ENCODE measurements at regions not wholly inside any gene's neighbourhood (a gene's known extent, or its start where the extent isn't known, plus 50 kb on each side); places are given as distances from the start of the nearest gene placed in this dataset.

DNA sequence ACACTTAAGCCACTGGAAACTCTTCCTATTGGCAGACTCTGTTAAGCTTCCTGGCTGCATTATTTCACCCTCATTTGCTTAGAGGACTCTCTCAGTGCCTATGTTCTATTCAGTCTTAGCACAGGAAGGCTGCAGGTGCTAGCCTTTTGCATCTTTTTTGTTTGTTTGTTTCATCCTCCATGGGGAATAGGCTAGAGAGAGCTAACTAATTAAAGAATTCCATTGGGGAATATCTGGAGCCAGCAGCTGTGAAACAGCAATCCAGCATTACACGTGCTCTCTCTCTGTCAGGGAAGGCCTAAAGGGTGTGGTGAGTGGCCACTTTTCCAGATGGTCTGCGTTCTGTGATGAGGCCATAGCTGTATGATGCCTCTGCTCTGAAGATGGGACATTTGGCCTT, 633.6 kb downstream of the SPRY1 start:
- WGBS: 41% methylated on average over 2 of the region's 2 CpGs
- Histone ChIP-seq H3K36me3 (no peaks in the 10 kb centered on the region), H3K4me3 (no peak overlapping the region), H3K9me3 (no peaks in the 10 kb centered on the region), H3K27me3 (no peaks in the 10 kb centered on the region), H3K27ac (no peak overlapping the region), H3K4me1 (no peaks in the 10 kb centered on the region)
- TF ChIP-seq EP300 (IDR thresholded peaks at IDR 0.05) (no peak), POLR2AphosphoS5 (IDR thresholded peaks at IDR 0.05) (peak in 2 of 3 donors; percentile 46 to 49)
- no peak for DNase-seq (ENCODE audit: low spot score in 2 of 2)

DNA sequence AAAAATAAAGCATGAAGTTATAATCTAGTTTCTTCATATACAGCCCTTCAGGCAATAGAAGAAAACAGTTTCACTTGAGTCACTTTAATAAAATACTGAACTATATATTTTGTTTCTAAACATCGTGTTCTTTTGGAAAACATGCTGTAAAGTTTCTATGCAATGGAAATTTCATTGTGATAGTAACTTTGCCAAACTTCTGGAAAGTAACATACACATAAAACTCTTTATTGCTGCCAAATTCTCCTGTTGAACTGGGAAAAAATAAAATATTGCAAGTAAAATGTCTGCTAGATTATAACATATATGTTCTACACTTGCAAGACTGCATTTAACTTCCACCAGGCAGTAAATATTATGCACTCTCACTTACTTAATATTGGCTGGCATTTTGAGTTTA, 635.4 kb downstream of the SPRY1 start:
- Histone ChIP-seq H3K36me3 (no peaks in the 10 kb centered on the region), H3K4me1 (peaks cover 7% of the 10 kb centered on the region), H3K4me3 (no peak overlapping the region), H3K9me3 (no peaks in the 10 kb centered on the region), H3K27me3 (no peaks in the 10 kb centered on the region), H3K27ac (no peak overlapping the region)
- 51% methylated on average over 1 of the region's 1 CpG for WGBS
- TF ChIP-seq POLR2AphosphoS5 (IDR thresholded peaks at IDR 0.05): no peak
- no peak for TF ChIP-seq EP300 (IDR thresholded peaks at IDR 0.05)
- TF ChIP-seq POLR2A (IDR thresholded peaks at IDR 0.05): no peak
- TF ChIP-seq, protein P1, sequence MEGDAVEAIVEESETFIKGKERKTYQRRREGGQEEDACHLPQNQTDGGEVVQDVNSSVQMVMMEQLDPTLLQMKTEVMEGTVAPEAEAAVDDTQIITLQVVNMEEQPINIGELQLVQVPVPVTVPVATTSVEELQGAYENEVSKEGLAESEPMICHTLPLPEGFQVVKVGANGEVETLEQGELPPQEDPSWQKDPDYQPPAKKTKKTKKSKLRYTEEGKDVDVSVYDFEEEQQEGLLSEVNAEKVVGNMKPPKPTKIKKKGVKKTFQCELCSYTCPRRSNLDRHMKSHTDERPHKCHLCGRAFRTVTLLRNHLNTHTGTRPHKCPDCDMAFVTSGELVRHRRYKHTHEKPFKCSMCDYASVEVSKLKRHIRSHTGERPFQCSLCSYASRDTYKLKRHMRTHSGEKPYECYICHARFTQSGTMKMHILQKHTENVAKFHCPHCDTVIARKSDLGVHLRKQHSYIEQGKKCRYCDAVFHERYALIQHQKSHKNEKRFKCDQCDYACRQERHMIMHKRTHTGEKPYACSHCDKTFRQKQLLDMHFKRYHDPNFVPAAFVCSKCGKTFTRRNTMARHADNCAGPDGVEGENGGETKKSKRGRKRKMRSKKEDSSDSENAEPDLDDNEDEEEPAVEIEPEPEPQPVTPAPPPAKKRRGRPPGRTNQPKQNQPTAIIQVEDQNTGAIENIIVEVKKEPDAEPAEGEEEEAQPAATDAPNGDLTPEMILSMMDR (IDR thresholded peaks at IDR 0.05): no peak
- DNase-seq (ENCODE audit: low spot score in 2 of 2): no peak

DNA sequence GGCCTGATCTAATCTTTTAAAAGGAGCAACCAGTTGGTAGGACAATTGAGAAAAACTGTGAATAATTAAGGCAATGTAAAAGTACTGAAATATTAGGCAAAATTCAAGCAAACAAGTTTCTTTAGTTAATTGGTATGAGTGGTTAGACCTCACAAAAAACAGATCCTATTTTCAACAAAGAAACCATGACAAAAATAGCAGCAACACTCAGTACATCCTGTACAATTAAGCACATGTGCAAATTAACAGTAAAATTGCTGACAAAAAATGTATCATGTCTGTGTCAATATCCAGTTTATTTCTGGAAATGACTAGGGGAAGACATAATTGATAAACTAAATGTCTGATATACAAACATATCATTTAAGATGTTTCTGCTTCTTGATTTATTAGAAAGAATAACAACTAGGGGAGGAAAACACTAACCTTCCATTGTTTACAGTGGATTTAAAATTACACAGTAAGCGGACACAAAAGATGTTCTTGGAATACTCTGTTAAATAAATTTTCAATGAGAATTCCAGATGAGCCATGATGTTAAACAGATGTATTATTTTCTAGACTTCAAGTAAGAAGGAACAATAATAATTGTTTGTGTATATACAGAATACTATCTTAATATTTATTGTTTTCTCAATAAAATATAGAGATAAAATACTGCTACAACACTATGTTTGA, 638.9 kb downstream of the SPRY1 start:
- DNase-seq (ENCODE audit: low spot score in 2 of 2): no peak
- no peaks in the 10 kb centered on the region for H3K36me3 ChIP-seq
- 48% methylated on average over 1 of the region's 1 CpG for WGBS
- peak overlapping the region; percentile 61 for H3K27ac ChIP-seq
- H3K4me1 ChIP-seq: peaks cover 7% of the 10 kb centered on the region
- no peaks in the 10 kb centered on the region for H3K27me3 ChIP-seq
- TF ChIP-seq, protein P1 (IDR thresholded peaks at IDR 0.05): no peak
- TF ChIP-seq POLR2AphosphoS5 (IDR thresholded peaks at IDR 0.05) (no peak), EP300 (IDR thresholded peaks at IDR 0.05) (no peak)
- no peaks in the 10 kb centered on the region for H3K9me3 ChIP-seq
- no peak overlapping the region for H3K4me3 ChIP-seq

DNA sequence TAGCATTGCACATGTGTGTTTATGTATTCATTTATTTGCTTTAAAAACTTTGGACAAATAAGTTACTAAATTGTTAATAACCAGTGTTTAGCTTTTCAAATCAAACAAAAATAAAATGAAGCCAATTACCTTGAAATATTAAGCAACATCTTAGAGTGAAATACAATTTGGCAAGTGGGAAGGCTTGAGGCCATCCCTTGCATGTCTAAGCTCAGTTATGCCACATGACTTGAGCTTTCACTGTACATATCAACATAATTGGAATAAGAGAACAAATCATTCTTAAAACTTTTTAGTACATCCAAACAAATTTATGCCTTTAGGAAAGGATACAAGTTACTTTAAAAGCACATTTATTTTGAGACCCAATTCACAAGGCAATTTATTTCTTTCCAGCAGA, 640.6 kb downstream of the SPRY1 start:
- Histone ChIP-seq H3K36me3 (no peaks in the 10 kb centered on the region), H3K9me3 (no peaks in the 10 kb centered on the region), H3K4me3 (no peak overlapping the region), H3K4me1 (peaks cover 7% of the 10 kb centered on the region), H3K27ac (peak overlapping the region; percentile 52), H3K27me3 (no peaks in the 10 kb centered on the region)
- no peak for DNase-seq (ENCODE audit: low spot score in 2 of 2)
- TF ChIP-seq POLR2AphosphoS5 (IDR thresholded peaks at IDR 0.05) (no peak), EP300 (IDR thresholded peaks at IDR 0.05) (no peak), POLR2A (IDR thresholded peaks at IDR 0.05) (no peak)
- TF ChIP-seq, protein P1 (IDR thresholded peaks at IDR 0.05): no peak

DNA sequence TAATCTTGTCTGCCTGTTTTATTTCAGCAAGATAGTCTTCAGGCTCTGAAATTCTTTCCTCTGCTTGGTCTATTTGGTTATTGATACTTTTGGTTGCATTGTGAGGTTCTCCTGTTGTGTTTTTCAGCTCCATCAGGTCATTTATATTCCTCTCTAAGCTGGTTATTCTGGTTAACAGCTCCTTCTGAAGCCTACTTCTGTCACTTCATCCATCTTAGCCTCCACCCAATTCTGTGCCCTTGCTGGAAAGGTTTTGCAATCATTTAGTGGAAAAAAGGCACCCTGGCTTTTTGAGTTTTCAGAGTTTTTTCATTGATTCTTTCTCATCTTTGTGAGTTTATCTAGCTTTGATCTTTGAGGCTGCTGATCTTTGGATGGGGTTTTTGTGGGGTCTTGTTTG, 647.7 kb downstream of the SPRY1 start:
- no peaks in the 10 kb centered on the region for H3K27me3 ChIP-seq
- H3K4me1 ChIP-seq: no peaks in the 10 kb centered on the region
- H3K4me3 ChIP-seq: no peak overlapping the region
- H3K27ac ChIP-seq: no peak overlapping the region
- H3K36me3 ChIP-seq: no peaks in the 10 kb centered on the region
- TF ChIP-seq, protein P1 (IDR thresholded peaks at IDR 0.05): no peak
- TF ChIP-seq EP300 (IDR thresholded peaks at IDR 0.05) (no peak), POLR2A (IDR thresholded peaks at IDR 0.05) (no peak), POLR2AphosphoS5 (IDR thresholded peaks at IDR 0.05) (no peak)
- H3K9me3 ChIP-seq: no peaks in the 10 kb centered on the region
- DNase-seq (ENCODE audit: low spot score in 2 of 2): no peak

DNA sequence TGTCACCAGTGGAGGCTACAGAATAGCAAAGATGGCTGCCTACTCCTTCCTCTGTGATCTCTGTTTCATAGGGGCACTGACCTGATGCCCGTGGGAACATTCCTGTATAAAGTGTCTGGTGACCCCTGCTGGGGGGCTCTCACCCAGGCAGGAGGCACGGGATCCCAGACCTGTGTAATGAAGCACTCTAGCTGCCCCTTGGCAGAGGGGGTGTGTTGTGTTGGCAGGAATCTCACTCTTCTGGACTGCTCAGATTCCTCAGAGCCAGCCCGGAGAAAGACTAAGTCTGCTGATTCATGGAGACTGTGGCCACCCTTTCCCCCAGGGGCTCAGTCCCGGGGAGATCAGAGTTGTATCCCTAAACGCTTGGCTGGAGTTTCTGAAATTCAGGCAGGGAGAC, 648.3 kb downstream of the SPRY1 start:
- 100% methylated on average over 3 of the region's 5 CpGs for WGBS
- no peak for TF ChIP-seq EP300 (IDR thresholded peaks at IDR 0.05)
- no peak for DNase-seq (ENCODE audit: low spot score in 2 of 2)
- Histone ChIP-seq H3K27me3 (no peaks in the 10 kb centered on the region), H3K9me3 (no peaks in the 10 kb centered on the region), H3K4me1 (no peaks in the 10 kb centered on the region), H3K4me3 (no peak overlapping the region), H3K36me3 (no peaks in the 10 kb centered on the region), H3K27ac (no peak overlapping the region)

All from suprapubic skin (tissue), 4 donors.